Activated CD4-positive, CD25-positive, alpha-beta regulatory T cell treated with anti-CD3 and anti-CD28 coated beads, Interleukin-2, amount 50 U/mL, for 72 hours (primary cell): ENCODE measurements at regions not wholly inside any gene's neighbourhood (a gene's known extent, or its start where the extent isn't known, plus 50 kb on each side); places are given as distances from the start of the nearest gene placed in this dataset.

Experiments used
- DNase-seq: peaks from one replicate; pipeline ENCODE4 v3.0.0; 2021

DNA sequence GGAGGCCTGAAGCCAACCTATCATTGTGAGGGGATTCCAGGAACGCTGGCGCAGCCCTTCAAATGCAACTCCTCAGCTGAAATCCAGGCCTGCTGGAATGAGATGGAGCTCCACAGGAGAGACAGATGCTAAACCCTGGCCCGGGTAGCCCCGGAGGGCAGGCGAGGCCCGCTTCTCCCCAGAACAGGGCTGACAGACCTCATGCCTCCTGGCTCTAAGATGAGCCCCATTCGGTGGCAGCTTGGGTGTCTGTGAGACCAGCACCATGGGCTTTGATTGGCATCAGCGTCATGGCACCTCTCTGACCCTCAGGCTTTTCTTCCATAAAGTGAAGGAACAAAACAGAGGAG, 382.2 kb downstream of the BCL11B start:
- no peak for DNase-seq

DNA sequence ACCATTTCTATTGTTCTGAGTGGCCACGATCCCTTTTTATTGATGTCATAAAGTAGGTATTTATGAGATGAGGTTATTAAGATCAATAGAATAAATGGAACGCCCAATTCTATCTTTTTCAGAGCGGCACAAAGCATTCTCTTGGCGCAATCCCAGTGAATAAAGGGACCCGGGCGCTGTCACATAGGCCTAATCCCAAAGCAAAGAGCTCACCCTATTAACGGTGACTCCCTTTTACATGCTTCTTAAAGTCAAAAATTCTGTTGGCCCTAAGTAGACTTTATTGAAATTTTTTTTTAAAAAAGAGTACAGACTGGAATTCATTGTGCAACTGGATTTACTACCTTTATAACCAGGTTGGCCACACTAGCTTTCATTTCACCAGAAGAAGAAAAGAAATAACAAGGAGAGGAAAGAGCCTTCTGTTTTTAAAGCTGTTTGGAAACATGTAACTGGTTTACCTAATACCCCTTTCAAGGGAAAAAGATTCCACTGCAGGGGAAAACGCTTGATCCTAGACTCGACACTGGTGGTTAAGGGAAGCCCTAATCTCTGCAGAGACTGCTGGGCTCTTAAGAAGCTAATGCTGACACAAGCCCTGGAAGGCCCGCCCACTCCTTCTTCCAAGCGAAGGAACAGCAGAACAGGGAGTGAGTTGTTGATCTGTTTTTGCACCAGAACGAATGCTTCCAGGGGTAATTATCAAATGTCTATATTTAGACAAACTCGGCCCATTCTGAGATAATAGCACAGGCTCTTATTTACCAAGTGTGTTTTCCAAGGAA, 381.2 kb downstream of the BCL11B start:
- DNase-seq = no peak

GRCh38 chr14:98893675-98894074, 378.3 kb downstream of the BCL11B start:
- no peak for DNase-seq

- DNase-seq = no peak
Observed at GRCh38 chr14:98894600-98894999, 377.4 kb downstream of the BCL11B start.

DNA sequence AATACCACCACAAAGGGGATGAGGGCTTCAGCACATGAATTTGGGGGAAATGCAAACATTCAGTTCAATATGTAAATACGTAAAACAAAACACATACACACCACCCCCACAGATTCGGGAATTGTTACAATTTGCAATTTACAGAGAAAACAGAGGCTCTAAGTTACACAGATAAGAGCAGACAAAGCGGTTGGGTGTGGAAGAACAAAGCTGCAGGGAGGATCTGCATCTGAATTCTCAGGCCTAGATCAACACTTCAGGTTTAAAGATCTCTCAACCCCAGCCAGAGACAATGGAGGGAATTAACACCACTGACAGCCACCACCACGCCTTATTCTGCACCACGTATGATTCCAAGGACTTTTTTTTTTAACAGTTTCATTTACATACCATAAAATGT, 375.5 kb downstream of the BCL11B start:
- no peak for DNase-seq

DNA sequence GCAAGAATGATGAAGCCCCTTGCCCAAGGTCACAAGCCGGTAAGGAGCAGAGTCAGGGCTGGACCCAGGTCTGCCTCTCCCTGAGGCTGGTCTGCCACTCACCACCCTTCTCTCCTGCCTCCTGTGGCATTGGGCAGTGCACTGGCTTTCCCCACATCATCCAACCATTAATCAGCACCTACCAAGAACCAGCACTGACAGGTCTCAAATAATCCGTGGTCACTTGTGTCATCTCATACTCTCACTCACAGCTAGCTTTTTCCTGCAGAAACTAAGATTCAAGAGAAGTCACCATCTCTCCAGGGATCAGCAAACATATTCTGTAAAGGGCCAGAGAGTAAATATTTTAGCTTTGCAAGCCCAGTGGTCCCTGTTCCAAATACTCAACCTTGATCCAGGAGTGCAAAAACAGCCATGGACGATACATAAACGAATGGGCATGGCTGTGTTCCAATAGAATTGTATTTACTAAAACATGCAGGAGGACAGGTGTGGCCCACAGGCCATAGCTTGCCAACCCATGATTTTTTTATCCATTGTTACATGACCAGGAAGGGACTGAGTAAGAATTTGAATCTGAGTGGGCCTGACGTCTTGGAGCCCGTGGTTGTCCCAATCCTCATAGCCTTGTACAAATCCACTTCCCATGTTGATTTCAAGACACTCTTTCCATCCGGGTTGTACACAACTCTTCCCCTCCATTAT, 374.2 kb downstream of the BCL11B start:
- DNase-seq = no peak

DNA sequence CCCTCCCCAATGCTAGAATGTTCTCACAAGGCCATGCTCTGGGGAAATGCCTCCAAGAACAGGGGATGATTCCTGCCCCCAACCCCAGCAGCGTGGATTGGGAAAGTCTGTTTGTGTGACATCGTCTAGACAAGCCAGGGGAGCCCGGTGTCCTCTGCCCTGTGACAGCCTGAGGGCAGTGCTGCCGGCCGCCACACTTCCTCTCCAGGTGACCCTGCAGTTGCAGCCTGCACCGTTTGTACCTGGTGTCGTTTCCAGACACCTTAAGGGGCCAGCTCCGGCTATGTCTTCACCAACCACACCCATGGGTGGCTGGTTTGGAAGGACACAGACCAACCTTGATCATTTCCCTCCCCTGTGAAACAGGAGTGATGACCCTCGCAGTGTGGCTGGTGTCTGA, 372.6 kb downstream of the BCL11B start:
- DNase-seq = no peak

GRCh38 chr14:98900236-98900635, 371.8 kb downstream of the BCL11B start:
- no peak for DNase-seq

DNA sequence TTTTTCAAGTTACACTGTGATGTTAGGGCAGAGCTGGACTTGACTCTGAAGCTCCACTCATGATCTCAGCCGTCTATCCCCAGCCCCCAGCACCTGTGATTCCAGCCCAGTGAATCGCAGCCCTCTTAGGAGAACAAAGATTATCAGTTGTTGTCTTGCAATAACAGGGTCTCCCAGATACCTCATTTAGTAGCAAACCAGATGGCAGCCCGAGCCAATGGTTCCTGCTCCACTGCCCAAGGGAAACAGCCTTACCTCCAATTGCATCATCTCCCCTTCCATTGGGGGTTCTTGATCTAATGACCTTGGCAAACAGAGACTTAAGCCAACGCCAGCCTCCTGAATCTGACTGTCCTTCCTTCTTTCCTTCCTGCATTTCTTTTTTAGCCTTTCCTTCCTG, 371.2 kb downstream of the BCL11B start:
- DNase-seq = no peak

- DNase-seq = no peak
Observed at GRCh38 chr14:98901511-98902205, 370.3 kb downstream of the BCL11B start.

- DNase-seq = no peak
Observed at GRCh38 chr14:98903371-98903770, 368.6 kb downstream of the BCL11B start.

GRCh38 chr14:98904677-98905076, 367.3 kb downstream of the BCL11B start:
- DNase-seq = no peak

DNA sequence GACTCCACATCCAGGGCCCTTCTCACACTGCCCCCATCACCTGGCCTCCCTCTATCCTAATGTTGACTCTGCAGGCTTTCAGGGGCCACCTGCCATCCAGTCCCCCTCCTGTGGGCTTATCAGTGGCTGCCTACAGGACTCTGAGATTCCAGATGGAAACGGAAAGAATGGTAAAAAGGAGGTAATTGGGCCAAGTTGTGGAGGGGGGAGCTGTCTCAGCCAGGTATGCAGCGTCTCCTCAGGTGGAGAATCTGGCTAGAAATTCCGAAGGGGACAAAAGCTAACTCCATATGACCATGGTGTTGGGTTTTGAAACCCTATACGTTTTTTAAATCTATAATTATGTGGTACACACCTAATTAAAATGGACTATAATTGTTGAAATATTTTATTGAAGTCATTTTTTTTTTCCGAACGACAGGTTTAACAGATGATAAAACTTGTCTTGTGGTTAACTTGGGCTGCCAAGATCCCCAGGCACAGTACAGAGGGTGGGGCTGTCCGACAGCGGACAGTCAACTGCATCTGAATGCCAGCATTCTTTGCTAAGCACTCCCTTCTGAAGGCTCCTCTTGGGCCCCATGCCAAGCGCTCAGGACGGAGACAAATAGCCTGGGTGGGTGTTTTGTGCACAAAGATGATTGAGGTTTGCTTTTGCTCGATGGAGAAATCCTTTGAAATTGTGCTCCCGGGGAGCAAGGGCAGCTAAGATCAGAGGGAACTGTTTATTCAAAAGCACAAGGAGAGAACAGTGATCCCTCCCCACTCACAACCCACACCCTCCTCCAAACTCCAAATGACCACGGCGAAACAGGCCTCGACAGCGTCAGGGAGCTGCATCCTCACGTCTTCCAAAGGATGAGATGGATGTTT, 365.6 kb downstream of the BCL11B start:
- no peak for DNase-seq

DNA sequence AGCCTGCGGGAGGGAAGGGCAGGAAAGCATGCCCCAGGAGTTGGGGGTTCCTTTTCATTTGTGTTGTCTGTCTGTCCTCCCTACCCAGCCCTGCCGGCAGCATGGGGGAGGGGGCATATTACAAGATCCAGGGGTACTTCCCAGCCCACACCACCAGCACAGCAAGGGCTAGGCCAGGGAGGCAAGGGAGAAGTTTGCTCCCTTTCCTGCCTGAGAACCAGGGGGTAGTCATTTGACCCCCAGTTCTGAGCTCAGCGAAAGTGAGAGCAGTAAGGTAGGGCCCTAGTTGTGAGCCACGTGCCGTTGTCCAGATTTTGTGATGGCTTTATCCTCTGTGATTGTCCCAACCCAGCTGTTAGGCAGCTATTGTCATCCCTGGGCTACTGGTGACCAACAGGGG, 364.7 kb downstream of the BCL11B start:
- DNase-seq = no peak

- no peak for DNase-seq
Observed at GRCh38 chr14:98908050-98908449, 363.9 kb downstream of the BCL11B start.

DNA sequence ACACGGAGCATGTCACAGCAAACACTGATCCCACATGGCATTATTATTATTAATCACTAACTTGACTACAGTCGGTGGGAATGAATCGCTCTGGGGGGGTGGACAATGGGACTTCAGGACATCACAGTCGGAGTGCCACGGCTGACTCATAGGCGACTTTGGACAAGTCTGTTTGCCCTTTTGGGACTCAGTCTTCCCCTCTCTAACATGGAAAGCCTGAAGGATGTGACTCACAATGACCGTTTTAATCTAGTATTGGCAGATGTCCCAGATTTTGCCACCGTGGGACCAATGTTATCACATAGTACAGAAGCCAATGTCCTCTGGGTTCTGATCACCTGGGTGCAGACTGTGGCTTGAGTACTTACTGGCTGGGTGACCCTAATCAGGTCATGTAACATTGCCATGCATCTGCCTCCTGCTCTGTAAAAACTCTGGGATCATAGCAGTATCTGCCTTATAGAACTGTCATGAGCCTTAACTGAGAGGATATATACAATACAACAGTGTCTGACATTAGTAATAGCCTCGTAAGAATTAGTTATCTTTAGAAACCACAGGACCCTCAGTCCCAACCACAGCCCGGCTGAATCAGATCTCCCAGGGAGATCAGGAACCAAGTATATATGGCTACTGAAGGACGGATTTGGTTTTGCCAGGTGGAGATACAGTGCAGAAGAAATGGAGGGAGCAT, 362.6 kb downstream of the BCL11B start:
- DNase-seq = no peak

- DNase-seq = no peak
Observed at GRCh38 chr14:98910061-98910460, 361.9 kb downstream of the BCL11B start.

DNA sequence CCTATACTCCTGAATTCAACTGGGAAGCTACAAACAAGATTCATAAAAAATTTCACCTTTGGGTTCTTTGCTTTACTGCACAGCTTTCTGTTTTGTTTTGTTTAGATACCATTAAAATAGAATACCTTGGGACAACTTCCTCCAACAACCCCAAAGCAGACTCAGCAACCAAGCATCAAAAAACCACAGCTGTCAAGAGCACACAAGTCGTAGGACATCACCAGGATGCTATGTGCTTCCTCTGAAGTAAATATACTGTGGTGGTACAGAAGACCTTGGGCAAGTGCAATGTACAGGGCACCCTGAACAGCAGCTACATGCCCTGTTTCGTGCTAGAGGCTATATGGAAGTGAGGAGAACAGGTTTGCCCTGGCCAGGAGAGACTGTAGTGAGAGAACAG, 359.3 kb downstream of the BCL11B start:
- DNase-seq = no peak

GRCh38 chr14:98913967-98914650, 357.9 kb downstream of the BCL11B start:
- no peak for DNase-seq

- no peak for DNase-seq
Observed at GRCh38 chr14:98914942-98915341, 357.1 kb downstream of the BCL11B start.

- DNase-seq = no peak
Observed at GRCh38 chr14:98915625-98916024, 356.4 kb downstream of the BCL11B start.

DNA sequence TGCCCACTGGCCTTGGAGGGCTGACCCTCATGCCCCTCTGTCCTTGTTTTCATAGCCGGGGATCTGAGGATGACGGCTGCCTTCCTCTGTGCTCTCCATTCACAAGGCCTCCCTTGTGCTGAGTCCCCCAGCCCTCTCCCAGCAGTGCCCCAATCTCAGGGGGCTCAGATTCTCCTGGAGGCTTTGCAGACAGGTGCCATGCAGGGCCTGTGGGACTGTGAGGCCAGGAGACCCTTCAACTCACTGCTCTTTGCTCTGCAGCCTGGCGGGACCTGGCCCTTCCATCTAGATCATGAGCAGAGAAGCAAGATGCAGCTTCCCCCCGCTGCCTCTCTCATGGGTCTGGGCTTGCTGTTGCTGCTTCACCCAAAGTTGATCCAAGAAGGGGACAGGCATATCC, 356.0 kb downstream of the BCL11B start:
- DNase-seq = no peak
